ENCODE measurements at regions not wholly inside any gene's neighbourhood (a gene's known extent, or its start where the extent isn't known, plus 50 kb on each side); places are given as distances from the start of the nearest gene placed in this dataset.

- Histone ChIP-seq H3K36me3 (ENCODE audit: insufficient read depth) (no peaks in the 10 kb centered on the region), H3K27ac (no peak overlapping the region), H3K4me3 (IDR thresholded peaks at IDR 0.05; ENCODE audit: insufficient read depth, low read depth, low read length) (no peak overlapping the region), H2AFZ (ENCODE audit: low read depth) (no peak overlapping the region), H3K9ac (no peak overlapping the region), H3K79me2 (ENCODE audit: insufficient read depth, low read depth) (no peaks in the 10 kb centered on the region), H3K27me3 (ENCODE audit: insufficient read depth, low read depth) (no peaks in the 10 kb centered on the region), H3K4me2 (no peak overlapping the region), H3K4me1 (ENCODE audit: low read depth, poor library complexity, severe bottlenecking) (no peaks in the 10 kb centered on the region), H4K20me1 (ENCODE audit: insufficient read depth) (no peaks in the 10 kb centered on the region)
- TF ChIP-seq CTCF (conservative IDR thresholded peaks at IDR 0.05; ENCODE audit: low read depth, low read length), result no peak
These were observed 87.1 kb upstream of the IKZF1 start for GRCh38 chr7:50217401-50217800.

- Histone ChIP-seq H3K4me2 (no peak overlapping the region), H3K4me3 (IDR thresholded peaks at IDR 0.05; ENCODE audit: insufficient read depth, low read depth, low read length) (no peak overlapping the region), H4K20me1 (ENCODE audit: insufficient read depth) (no peaks in the 10 kb centered on the region), H3K27ac (no peak overlapping the region), H3K27me3 (ENCODE audit: insufficient read depth, low read depth) (no peaks in the 10 kb centered on the region), H2AFZ (ENCODE audit: low read depth) (no peak overlapping the region), H3K36me3 (ENCODE audit: insufficient read depth) (no peaks in the 10 kb centered on the region), H3K79me2 (ENCODE audit: insufficient read depth, low read depth) (no peaks in the 10 kb centered on the region), H3K9ac (no peak overlapping the region), H3K4me1 (ENCODE audit: low read depth, poor library complexity, severe bottlenecking) (no peaks in the 10 kb centered on the region)
- TF ChIP-seq CTCF (conservative IDR thresholded peaks at IDR 0.05; ENCODE audit: low read depth, low read length), result no peak
These were observed 87.9 kb upstream of the IKZF1 start for GRCh38 chr7:50216626-50217025.

GRCh38 chr7:50214771-50215170 is 89.7 kb upstream of the IKZF1 start:
- Histone ChIP-seq H3K4me2 (no peak overlapping the region), H3K27me3 (ENCODE audit: insufficient read depth, low read depth) (no peaks in the 10 kb centered on the region), H3K4me1 (ENCODE audit: low read depth, poor library complexity, severe bottlenecking) (no peaks in the 10 kb centered on the region), H2AFZ (ENCODE audit: low read depth) (no peak overlapping the region), H3K36me3 (ENCODE audit: insufficient read depth) (no peaks in the 10 kb centered on the region), H3K9ac (no peak overlapping the region), H4K20me1 (ENCODE audit: insufficient read depth) (no peaks in the 10 kb centered on the region), H3K4me3 (IDR thresholded peaks at IDR 0.05; ENCODE audit: insufficient read depth, low read depth, low read length) (no peak overlapping the region), H3K27ac (no peak overlapping the region), H3K79me2 (ENCODE audit: insufficient read depth, low read depth) (no peaks in the 10 kb centered on the region)
- no peak for TF ChIP-seq CTCF (conservative IDR thresholded peaks at IDR 0.05; ENCODE audit: low read depth, low read length)

GRCh38 chr7:50214126-50214670 is 90.3 kb upstream of the IKZF1 start:
- Histone ChIP-seq H3K27ac (no peak overlapping the region), H3K36me3 (ENCODE audit: insufficient read depth) (no peaks in the 10 kb centered on the region), H3K27me3 (ENCODE audit: insufficient read depth, low read depth) (no peaks in the 10 kb centered on the region), H3K9ac (no peak overlapping the region), H3K4me2 (no peak overlapping the region), H3K4me1 (ENCODE audit: low read depth, poor library complexity, severe bottlenecking) (no peaks in the 10 kb centered on the region), H3K4me3 (IDR thresholded peaks at IDR 0.05; ENCODE audit: insufficient read depth, low read depth, low read length) (no peak overlapping the region), H3K79me2 (ENCODE audit: insufficient read depth, low read depth) (no peaks in the 10 kb centered on the region), H4K20me1 (ENCODE audit: insufficient read depth) (no peaks in the 10 kb centered on the region), H2AFZ (ENCODE audit: low read depth) (no peak overlapping the region)
- TF ChIP-seq CTCF (conservative IDR thresholded peaks at IDR 0.05; ENCODE audit: low read depth, low read length), result no peak
